HuH-7.5 (cell line): ENCODE measurements at regions not wholly inside any gene's neighbourhood (a gene's known extent, or its start where the extent isn't known, plus 50 kb on each side); places are given as distances from the start of the nearest gene placed in this dataset.

Experiments used
- DNase-seq: peaks from one replicate; pipeline ENCODE4 v3.0.0; 2011; ENCODE audit warnings: low spot score

GRCh38 chr13:111394211-111394922 is 73.9 kb downstream of the TEX29 start:
- no peak for DNase-seq

- DNase-seq = no peak
Measured at GRCh38 chr13:111395511-111396393, 75.3 kb downstream of the TEX29 start.

- no peak for DNase-seq
Measured at GRCh38 chr13:111396457-111396856, 76.0 kb downstream of the TEX29 start.

GRCh38 chr13:111397202-111397880 is 76.9 kb downstream of the TEX29 start:
- no peak for DNase-seq

- no peak for DNase-seq
Measured at GRCh38 chr13:111398196-111398595, 77.8 kb downstream of the TEX29 start.

- DNase-seq = no peak
Measured at GRCh38 chr13:111398715-111399299, 78.4 kb downstream of the TEX29 start.

- no peak for DNase-seq
Measured at GRCh38 chr13:111399334-111399733, 78.9 kb downstream of the TEX29 start.

- no peak for DNase-seq
Measured at GRCh38 chr13:111399776-111400538, 79.5 kb downstream of the TEX29 start.

- no peak for DNase-seq
Measured at GRCh38 chr13:111401151-111401550, 80.7 kb downstream of the TEX29 start.

- DNase-seq = no peak
Measured at GRCh38 chr13:111401755-111402154, 81.3 kb downstream of the TEX29 start.

GRCh38 chr13:111402441-111402840 is 82.0 kb downstream of the TEX29 start:
- DNase-seq = no peak

- DNase-seq = no peak
Measured at GRCh38 chr13:111403266-111403665, 82.8 kb downstream of the TEX29 start.

- no peak for DNase-seq
Measured at GRCh38 chr13:111404746-111405145, 84.3 kb downstream of the TEX29 start.

- DNase-seq = no peak
Measured at GRCh38 chr13:111406636-111407035, 86.2 kb downstream of the TEX29 start.

- DNase-seq = no peak
Measured at GRCh38 chr13:111407381-111408131, 87.1 kb downstream of the TEX29 start.

GRCh38 chr13:111409413-111409812 is 89.0 kb downstream of the TEX29 start:
- no peak for DNase-seq

- DNase-seq = no peak
Measured at GRCh38 chr13:111410232-111411021, 90.0 kb downstream of the TEX29 start.

- no peak for DNase-seq
Measured at GRCh38 chr13:111411151-111411858, 90.9 kb downstream of the TEX29 start.

- DNase-seq = no peak
Measured at GRCh38 chr13:111411919-111412650, 91.6 kb downstream of the TEX29 start.
